ENCODE measurements at regions not wholly inside any gene's neighbourhood (a gene's known extent, or its start where the extent isn't known, plus 50 kb on each side); places are given as distances from the start of the nearest gene placed in this dataset.
A peak's percentile ranks its signal among the peaks of the same experiment; 100 is the strongest.

DNA sequence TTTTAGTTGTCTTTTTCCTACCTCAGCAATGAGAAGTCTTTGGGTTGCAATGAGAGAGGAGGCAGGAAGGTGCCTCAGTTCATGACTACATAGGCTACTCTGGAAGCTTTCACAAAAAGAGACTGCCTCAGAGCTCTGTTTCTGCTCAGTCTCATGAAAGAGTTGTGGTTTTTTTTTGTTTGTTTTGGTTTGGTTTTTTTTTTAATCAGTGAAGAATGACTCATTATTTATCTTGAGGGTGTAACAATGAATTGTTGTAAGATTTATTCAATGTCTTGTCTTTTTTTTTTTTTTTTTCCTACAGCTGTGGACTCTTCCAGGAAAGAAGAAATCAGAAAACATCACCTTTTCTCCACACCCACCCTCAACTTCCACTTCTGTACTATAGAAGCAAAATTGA is 67.5 kb upstream of the CXCL13 start:
- H3K36me3 ChIP-seq (ENCODE audit: control insufficient read depth in 4 of 4, insufficient read depth in 4 of 4, low read length in 4 of 4): no peaks in the 10 kb centered on the region
- no peak overlapping the region for H3K27ac ChIP-seq (ENCODE audit: low read depth in 1 of 2, low read length in 1 of 2)
- TF ChIP-seq, protein P1, sequence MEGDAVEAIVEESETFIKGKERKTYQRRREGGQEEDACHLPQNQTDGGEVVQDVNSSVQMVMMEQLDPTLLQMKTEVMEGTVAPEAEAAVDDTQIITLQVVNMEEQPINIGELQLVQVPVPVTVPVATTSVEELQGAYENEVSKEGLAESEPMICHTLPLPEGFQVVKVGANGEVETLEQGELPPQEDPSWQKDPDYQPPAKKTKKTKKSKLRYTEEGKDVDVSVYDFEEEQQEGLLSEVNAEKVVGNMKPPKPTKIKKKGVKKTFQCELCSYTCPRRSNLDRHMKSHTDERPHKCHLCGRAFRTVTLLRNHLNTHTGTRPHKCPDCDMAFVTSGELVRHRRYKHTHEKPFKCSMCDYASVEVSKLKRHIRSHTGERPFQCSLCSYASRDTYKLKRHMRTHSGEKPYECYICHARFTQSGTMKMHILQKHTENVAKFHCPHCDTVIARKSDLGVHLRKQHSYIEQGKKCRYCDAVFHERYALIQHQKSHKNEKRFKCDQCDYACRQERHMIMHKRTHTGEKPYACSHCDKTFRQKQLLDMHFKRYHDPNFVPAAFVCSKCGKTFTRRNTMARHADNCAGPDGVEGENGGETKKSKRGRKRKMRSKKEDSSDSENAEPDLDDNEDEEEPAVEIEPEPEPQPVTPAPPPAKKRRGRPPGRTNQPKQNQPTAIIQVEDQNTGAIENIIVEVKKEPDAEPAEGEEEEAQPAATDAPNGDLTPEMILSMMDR (IDR thresholded peaks at IDR 0.05; ENCODE audit: control extremely low read depth, extremely low read depth): no peak
- H3K9me3 ChIP-seq (ENCODE audit: control insufficient read depth in 4 of 4, insufficient read depth in 3 of 4, low read length in 3 of 4): peaks cover 0 to 4% (median 1%) of the 10 kb centered on the region in 4 donors
- peaks cover 0 to 2% (median 0%) of the 10 kb centered on the region in 5 donors for H3K4me1 ChIP-seq (ENCODE audit: control insufficient read depth in 5 of 5, insufficient read depth in 5 of 5, low read length in 5 of 5)
- no peak overlapping the region for H3K9ac ChIP-seq (ENCODE audit: insufficient read depth in 1 of 2, low read length in 2 of 2)
- ATAC-seq (ENCODE audit: insufficient read depth, low FRiP score) (peak; percentile 49), DNase-seq (no peak)
- no peak overlapping the region for H3K4me3 ChIP-seq
- no peaks in the 10 kb centered on the region for H3K27me3 ChIP-seq (ENCODE audit: control insufficient read depth in 3 of 3, insufficient read depth in 3 of 3, low read length in 2 of 3)

DNA sequence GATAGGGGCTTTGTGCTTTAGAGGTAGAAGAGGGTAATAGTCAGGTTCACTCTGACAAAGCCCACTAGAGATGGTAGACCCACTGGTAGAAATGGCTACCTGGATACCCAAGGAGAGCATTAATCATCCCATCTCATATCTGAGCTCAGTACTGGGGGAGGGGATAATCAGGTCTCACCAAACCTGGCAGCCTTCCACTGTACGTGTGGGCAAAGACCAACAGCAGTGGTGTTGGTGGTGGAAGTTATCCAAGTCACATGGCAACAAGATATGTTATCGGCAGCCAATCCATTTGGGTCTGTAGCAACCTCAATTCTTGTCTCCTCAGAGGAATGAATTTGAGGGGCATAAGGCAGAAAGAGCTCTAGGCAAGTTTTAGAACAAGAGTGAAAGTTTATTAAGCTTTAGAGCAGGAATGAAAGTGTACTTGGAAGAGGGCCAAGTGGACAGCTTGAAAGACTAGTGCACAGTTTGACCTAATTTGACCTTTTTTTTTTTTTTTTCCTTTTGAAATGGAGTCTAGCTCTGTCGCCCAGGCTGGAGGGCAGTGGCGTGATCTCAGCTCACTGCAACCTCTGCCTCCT is 67.0 kb upstream of the CXCL13 start:
- Histone ChIP-seq H3K36me3 (ENCODE audit: control insufficient read depth in 4 of 4, insufficient read depth in 4 of 4, low read length in 4 of 4) (no peaks in the 10 kb centered on the region), H3K4me1 (ENCODE audit: control insufficient read depth in 5 of 5, insufficient read depth in 5 of 5, low read length in 5 of 5) (peaks cover 0 to 2% (median 0%) of the 10 kb centered on the region in 5 donors), H3K9me3 (ENCODE audit: control insufficient read depth in 4 of 4, insufficient read depth in 3 of 4, low read length in 3 of 4) (peaks cover 0 to 4% (median 1%) of the 10 kb centered on the region in 4 donors), H3K4me3 (no peak overlapping the region), H3K27me3 (ENCODE audit: control insufficient read depth in 3 of 3, insufficient read depth in 3 of 3, low read length in 2 of 3) (no peaks in the 10 kb centered on the region), H3K27ac (ENCODE audit: low read depth in 1 of 2, low read length in 1 of 2) (peak overlapping the region in 1 of 2 donors; percentile 11), H3K9ac (ENCODE audit: insufficient read depth in 1 of 2, low read length in 2 of 2) (no peak overlapping the region)
- TF ChIP-seq, protein P1 (IDR thresholded peaks at IDR 0.05; ENCODE audit: control extremely low read depth, extremely low read depth): no peak
- 31 to 47% methylated on average over 4 of the region's 4 CpGs for WGBS, 2 donors
- DNase-seq (peak in 2 of 3 donors; percentile 42 to 63), ATAC-seq (ENCODE audit: insufficient read depth, low FRiP score) (peak; percentile 15)
